PC-9 (cell line): ENCODE measurements at regions not wholly inside any gene's neighbourhood (a gene's known extent, or its start where the extent isn't known, plus 50 kb on each side); places are given as distances from the start of the nearest gene placed in this dataset.

Source experiments
- BruUV-seq: library from RNA; stranded (reverse); fragments of 400-500 nt; replicated peaks from 2 replicates; lab custom pipeline; 2021; lab: Mats Ljungman, UMichigan
- CTCF ChIA-PET: fragments of 300-600 bp; sonication (Branson Sonifier 250); formaldehyde crosslinking; loops from one replicate; lab custom pipeline; 2022; ENCODE audit warnings: antibody characterized with exemption; lab: Charles Lee
- POLR2A ChIA-PET: fragments of 300-600 bp; sonication (Branson Sonifier 250); formaldehyde crosslinking; loops from one replicate; lab custom pipeline; 2022; ENCODE audit warnings: antibody characterized with exemption; ENCODE audit not compliant: unreplicated experiment; lab: Charles Lee
- DNase-seq, 2 experiments: peaks; one replicate each; pipeline versions ENCODE4 v3.0.0 to v3.0.0-alpha.2; 2015 to 2022; ENCODE audit warnings: mixed read lengths in 1 of 2
- H2AFZ ChIP-seq: fragments of 200-600 bp; sonication (generic); 2 replicates; pipeline ENCODE4 v1.8.1; 2017; ENCODE audit warnings: antibody characterized with exemption
- H3F3A ChIP-seq: fragments of 200-600 bp; sonication (generic); 2 replicates; pipeline ENCODE4 v1.8.1; 2017; ENCODE audit warnings: antibody characterized with exemption, mild to moderate bottlenecking, low read depth; ENCODE audit not compliant: insufficient read depth
- H3K27ac ChIP-seq: fragments of 200-600 bp; sonication (generic); 2 replicates; pipeline ENCODE4 v1.6.1; 2016; ENCODE audit warnings: mixed run types
- H3K27me3 ChIP-seq: fragments of 200-600 bp; sonication (generic); 2 replicates; pipeline ENCODE4 v1.6.1; 2016; ENCODE audit warnings: low read depth, mixed run types; ENCODE audit not compliant: insufficient read depth
- H3K36me3 ChIP-seq: fragments of 200-600 bp; sonication (generic); 2 replicates; pipeline ENCODE4 v1.6.1; 2016; ENCODE audit warnings: low read depth, mixed run types
- H3K4me1 ChIP-seq: fragments of 200-600 bp; sonication (generic); replicated peaks from 2 replicates; pipeline ENCODE4 v1.6.1; 2016; ENCODE audit warnings: mixed run types; ENCODE audit not compliant: insufficient read depth
- H3K4me2 ChIP-seq: fragments of 200-600 bp; sonication (generic); 2 replicates; pipeline ENCODE4 v1.6.1; 2017; ENCODE audit warnings: mixed run types
- H3K4me3 ChIP-seq: fragments of 200-600 bp; sonication (generic); 2 replicates; pipeline ENCODE4 v1.6.1; 2016; ENCODE audit warnings: mixed run types
- H3K79me2 ChIP-seq: fragments of 200-600 bp; sonication (generic); 2 replicates; pipeline ENCODE4 v1.6.1; 2017; ENCODE audit warnings: low read depth, mixed run types
- H3K9me2 ChIP-seq: fragments of 200-600 bp; sonication (generic); 2 replicates; pipeline ENCODE4 v1.8.1; 2017; ENCODE audit warnings: mild to moderate bottlenecking; ENCODE audit not compliant: insufficient read depth
- H3K9me3 ChIP-seq: fragments of 200-600 bp; sonication (generic); 2 replicates; pipeline ENCODE4 v1.8.1; 2016; ENCODE audit warnings: low read depth; ENCODE audit not compliant: insufficient read depth
- H4K20me1 ChIP-seq: fragments of 200-600 bp; sonication (generic); 2 replicates; pipeline ENCODE4 v1.8.1; 2017; ENCODE audit not compliant: insufficient read depth
- CTCF ChIP-seq: fragments of 200-600 bp; sonication (generic); conservative IDR thresholded peaks from 2 replicates; pipeline ENCODE4 v1.6.1; 2017; ENCODE audit warnings: mixed run types, antibody characterized with exemption, mild to moderate bottlenecking, moderate library complexity
- EZH2 ChIP-seq: fragments of 200-600 bp; sonication (generic); IDR thresholded peaks from 2 replicates; pipeline ENCODE4 v1.8.0; 2017; ENCODE audit warnings: antibody characterized with exemption, low read depth
- intact Hi-C: fragments of 100-400 bp; cut with micrococcal nuclease; formaldehyde crosslinking; loops from one replicate; pipeline ENCODE4 v1.10.0; 2022; ENCODE audit not compliant: unreplicated experiment

DNA sequence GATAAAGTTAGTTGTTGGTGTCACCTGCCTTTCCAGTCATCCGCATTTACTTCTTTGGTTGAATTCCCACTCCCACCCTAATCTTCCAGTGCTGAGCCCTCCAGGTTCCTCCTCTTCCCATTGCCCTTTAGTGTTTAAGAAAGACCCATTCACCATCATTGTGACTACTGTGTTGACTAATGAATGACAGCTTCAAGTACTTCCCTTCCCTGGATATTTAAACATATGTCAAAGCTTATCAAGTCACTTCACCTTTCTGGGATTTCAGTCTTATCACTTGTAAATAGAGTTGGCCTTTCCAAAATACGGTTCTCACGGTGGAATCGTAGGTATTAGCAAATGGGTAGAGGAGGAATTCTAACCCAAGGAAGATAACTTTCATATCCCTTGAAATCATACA is 201.6 kb upstream of the SVIL start:
- no TSS peak for BruUV-seq
- Histone ChIP-seq H3F3A (no peaks in the 10 kb centered on the region), H3K9me2 (no peaks in the 10 kb centered on the region), H3K36me3 (no peaks in the 10 kb centered on the region), H2AFZ (no peak overlapping the region), H3K27ac (no peak overlapping the region), H3K9me3 (no peaks in the 10 kb centered on the region), H3K4me1 (no peaks in the 10 kb centered on the region), H3K79me2 (no peaks in the 10 kb centered on the region), H3K4me3 (no peak overlapping the region), H4K20me1 (no peaks in the 10 kb centered on the region), H3K27me3 (no peaks in the 10 kb centered on the region), H3K4me2 (no peak overlapping the region)
- CTCF ChIA-PET: no interaction called here
- no peak for DNase-seq
- no peak for TF ChIP-seq EZH2
- TF ChIP-seq CTCF: no peak
- POLR2A ChIA-PET: no interaction called here
- intact Hi-C loops: no loop called here

DNA sequence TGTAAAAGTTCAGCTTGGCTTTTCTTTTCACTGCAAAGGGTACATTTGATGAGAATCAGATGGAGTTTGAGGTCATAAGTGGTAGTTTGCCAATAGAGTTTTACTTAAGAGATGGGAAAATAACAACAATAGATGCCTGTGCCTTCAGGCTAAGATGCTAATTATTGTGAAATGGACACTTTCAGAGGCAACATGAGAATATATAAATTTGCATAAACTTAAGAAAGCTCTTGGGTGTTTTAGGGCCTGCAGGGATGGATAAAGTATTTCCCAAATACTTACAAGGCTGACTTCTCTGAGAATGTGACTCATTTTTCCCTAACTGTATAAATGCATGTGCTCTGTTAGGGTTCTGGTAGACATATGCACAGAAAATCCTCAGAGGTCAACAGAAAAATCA is 200.3 kb upstream of the SVIL start:
- Histone ChIP-seq H2AFZ (no peak overlapping the region), H3K4me1 (no peaks in the 10 kb centered on the region), H3K9me3 (no peaks in the 10 kb centered on the region), H3K27me3 (no peaks in the 10 kb centered on the region), H3K79me2 (no peaks in the 10 kb centered on the region), H3K27ac (no peak overlapping the region), H4K20me1 (no peaks in the 10 kb centered on the region), H3K4me3 (no peak overlapping the region), H3K9me2 (no peaks in the 10 kb centered on the region), H3F3A (no peaks in the 10 kb centered on the region), H3K36me3 (no peaks in the 10 kb centered on the region), H3K4me2 (no peak overlapping the region)
- DNase-seq: no peak
- ChIA-PET POLR2A (interaction anchor here (0.7 kb wide), 1 partner anchor 37 kb away, joined by 3 read pairs; no protein-coding TSS in a partner anchor), CTCF (no interaction called here)
- BruUV-seq: no TSS peak
- TF ChIP-seq EZH2: no peak
- intact Hi-C loops: no loop called here

DNA sequence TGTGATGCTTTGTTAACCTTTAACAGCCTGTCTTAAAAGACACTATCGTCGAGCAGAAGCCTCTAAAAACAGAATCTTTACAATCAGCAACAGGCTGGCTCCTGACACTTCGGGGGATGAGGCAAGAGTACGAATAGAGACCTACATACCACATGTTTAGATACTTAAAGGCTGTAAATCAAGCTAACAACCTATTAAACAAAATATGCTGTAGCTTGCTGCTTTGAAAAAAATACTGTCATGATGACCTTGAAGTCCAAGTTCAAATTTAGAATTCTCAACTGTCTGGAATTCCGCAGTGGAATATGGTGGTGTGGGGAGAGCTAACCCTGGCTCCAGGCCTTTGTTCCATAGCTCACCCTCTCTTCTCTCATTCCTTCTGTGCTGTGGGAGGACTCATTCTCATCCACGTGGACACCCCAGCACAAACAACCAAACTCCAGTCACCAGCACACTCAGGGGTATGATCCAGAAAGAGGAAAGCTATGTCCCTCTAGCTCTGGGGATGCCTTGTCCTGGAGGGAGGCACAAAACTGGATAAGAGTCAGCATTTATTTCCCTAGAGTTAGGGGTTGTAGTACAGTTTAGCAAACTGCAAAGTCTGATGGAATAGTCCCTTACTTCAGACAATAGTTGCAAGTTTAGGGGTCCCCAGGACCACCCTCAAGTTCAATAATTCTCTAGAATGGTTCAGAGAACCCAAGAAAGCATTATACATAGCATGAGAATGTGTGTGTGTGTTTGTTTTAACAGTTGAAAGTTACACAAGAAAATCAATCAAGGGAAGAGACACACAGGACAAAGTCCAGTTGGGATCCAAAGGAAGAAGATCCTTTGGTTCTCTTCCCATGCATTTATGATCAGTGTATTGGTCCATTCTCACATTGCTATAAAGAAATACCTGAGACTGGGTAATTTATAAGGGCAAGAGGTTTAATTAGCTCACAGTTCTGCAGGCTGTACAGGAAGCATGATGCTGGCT is 196.1 kb upstream of the SVIL start:
- Histone ChIP-seq H3K4me2 (no peak overlapping the region), H4K20me1 (no peaks in the 10 kb centered on the region), H3F3A (no peaks in the 10 kb centered on the region), H3K27me3 (no peaks in the 10 kb centered on the region), H3K36me3 (no peaks in the 10 kb centered on the region), H3K79me2 (no peaks in the 10 kb centered on the region), H3K4me1 (peaks cover 14% of the 10 kb centered on the region), H2AFZ (no peak overlapping the region), H3K4me3 (no peak overlapping the region), H3K27ac (no peak overlapping the region), H3K9me2 (no peaks in the 10 kb centered on the region), H3K9me3 (no peaks in the 10 kb centered on the region)
- TF ChIP-seq CTCF (no peak), EZH2 (no peak)
- intact Hi-C loops: no loop called here
- DNase-seq: no peak
- CTCF ChIA-PET: no interaction called here
- BruUV-seq: no TSS peak
- POLR2A ChIA-PET: no interaction called here
